Stomach smooth muscle (tissue), 2 donors: ENCODE measurements at regions not wholly inside any gene's neighbourhood (a gene's known extent, or its start where the extent isn't known, plus 50 kb on each side); places are given as distances from the start of the nearest gene placed in this dataset.

Experiments used
- H3K27ac ChIP-seq: one replicate; pipeline ENCODE4 v1.7.0; 2013; ENCODE audit warnings: mild to moderate bottlenecking, low read length, inconsistent platforms
- H3K27me3 ChIP-seq, 2 donors: one replicate each; pipeline ENCODE4 v1.7.0; 2013; ENCODE audit warnings: low read length in 2 of 2; ENCODE audit not compliant: insufficient read depth in 2 of 2, control insufficient read depth in 1 of 2
- H3K36me3 ChIP-seq, 2 donors: one replicate each; pipeline ENCODE4 v1.7.0; 2013; ENCODE audit warnings: low read length in 2 of 2; ENCODE audit not compliant: control insufficient read depth in 2 of 2, insufficient read depth in 2 of 2
- H3K4me1 ChIP-seq: one replicate; pipeline ENCODE4 v1.7.0; 2013; ENCODE audit warnings: low read length; ENCODE audit not compliant: control insufficient read depth, insufficient read depth
- H3K4me3 ChIP-seq, 2 donors: one replicate each; pipeline ENCODE4 v1.7.0; 2013; ENCODE audit warnings: low read length in 2 of 2
- H3K9ac ChIP-seq, 2 donors: one replicate each; pipeline ENCODE4 v1.7.0; 2013; ENCODE audit warnings: low read length in 2 of 2, mild to moderate bottlenecking in 1 of 2
- H3K9me3 ChIP-seq, 2 donors: one replicate each; pipeline ENCODE4 v1.7.0; 2013; ENCODE audit warnings: low read length in 2 of 2; ENCODE audit not compliant: control insufficient read depth in 2 of 2
- donor health status: healthy.
- donor health status: Pancreatic carcinoma.

DNA sequence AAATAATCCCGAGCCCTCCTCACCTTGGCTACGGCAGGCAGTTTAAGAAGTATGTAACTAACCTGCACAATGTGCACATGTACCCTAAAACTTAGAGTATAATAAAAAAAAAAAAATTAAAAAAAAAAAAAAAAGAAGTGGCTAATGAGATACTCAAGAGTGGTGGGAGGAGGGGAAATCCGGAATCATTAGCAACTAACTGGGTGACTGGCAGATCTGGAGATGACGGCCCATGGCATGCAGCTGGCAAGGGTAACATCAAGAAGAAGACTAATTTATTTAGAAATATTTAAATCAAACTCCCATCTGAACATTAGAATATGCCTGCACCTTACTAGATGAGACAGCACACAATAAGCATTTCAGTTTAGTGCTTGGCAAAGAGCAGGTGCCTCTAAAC, 52.3 kb upstream of the TMCC3 start:
- Histone ChIP-seq H3K9ac (no peak overlapping the region), H3K27me3 (no peaks in the 10 kb centered on the region), H3K27ac (no peak overlapping the region), H3K9me3 (no peaks in the 10 kb centered on the region), H3K4me3 (no peak overlapping the region), H3K36me3 (no peaks in the 10 kb centered on the region), H3K4me1 (peaks cover 34% of the 10 kb centered on the region)

DNA sequence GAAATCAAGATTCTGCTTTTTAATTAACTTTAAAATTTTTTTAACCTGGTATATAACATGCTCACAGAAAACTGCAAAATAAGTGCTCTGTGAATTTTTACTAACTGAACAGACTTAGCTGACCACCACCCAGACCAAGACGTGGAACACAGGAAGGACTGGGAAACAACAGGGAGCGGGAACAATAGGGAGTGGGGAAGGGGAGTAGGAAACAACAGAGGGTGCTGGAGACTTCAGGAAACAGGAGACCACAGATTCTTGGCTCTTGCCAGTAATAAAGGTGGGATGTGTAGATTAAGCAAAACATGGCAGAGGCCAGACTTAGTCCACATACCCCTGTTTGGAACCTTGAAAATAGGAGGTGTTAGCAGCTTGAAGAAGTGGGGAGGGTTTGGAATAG, 51.4 kb upstream of the TMCC3 start:
- peaks cover 26% of the 10 kb centered on the region for H3K4me1 ChIP-seq

DNA sequence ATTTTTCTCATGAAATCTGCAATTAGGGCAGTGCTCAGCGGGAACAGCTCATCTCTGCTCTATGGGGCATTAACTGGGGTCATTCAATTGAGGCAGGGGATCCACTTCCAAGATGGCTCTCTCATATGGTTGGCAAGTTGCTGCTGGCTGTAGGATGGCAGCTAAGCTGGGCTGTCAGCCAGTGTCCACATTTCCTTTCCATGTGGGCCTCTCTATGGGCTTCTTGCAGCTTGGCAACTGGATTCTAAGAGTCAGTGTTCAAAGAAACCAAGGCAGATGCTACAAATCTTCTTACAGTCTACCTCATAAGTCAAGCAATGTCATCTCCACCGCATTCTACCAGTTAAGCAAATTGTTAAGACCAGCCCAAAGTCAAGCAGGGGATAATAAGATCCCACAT, 50.3 kb upstream of the TMCC3 start:
- Histone ChIP-seq H3K36me3 (no peaks in the 10 kb centered on the region), H3K9me3 (no peaks in the 10 kb centered on the region), H3K9ac (no peak overlapping the region), H3K4me3 (no peak overlapping the region), H3K4me1 (peaks cover 17% of the 10 kb centered on the region), H3K27me3 (no peaks in the 10 kb centered on the region), H3K27ac (no peak overlapping the region)

More for the DNA sequence above, 51.4 kb upstream of the TMCC3 start:
- Histone ChIP-seq H3K9me3 (no peaks in the 10 kb centered on the region), H3K9ac (no peak overlapping the region), H3K27me3 (no peaks in the 10 kb centered on the region), H3K27ac (no peak overlapping the region), H3K36me3 (no peaks in the 10 kb centered on the region), H3K4me3 (no peak overlapping the region)
